Ishikawa (cell line): ENCODE measurements at regions not wholly inside any gene's neighbourhood (a gene's known extent, or its start where the extent isn't known, plus 50 kb on each side); places are given as distances from the start of the nearest gene placed in this dataset.

Source experiments
- CEBPB ChIP-seq: IDR thresholded peaks from 2 replicates; pipeline ENCODE4 v1.6.1; 2012
- CREB1 ChIP-seq: IDR thresholded peaks from 2 replicates; pipeline ENCODE4 v1.6.1; 2012; ENCODE audit warnings: low read depth
- EGR1 ChIP-seq: IDR thresholded peaks from 2 replicates; pipeline ENCODE4 v1.6.1; 2012
- EP300 ChIP-seq: IDR thresholded peaks from 2 replicates; pipeline ENCODE4 v1.6.1; 2012; ENCODE audit warnings: borderline replicate concordance
- FOXM1 ChIP-seq: IDR thresholded peaks from 2 replicates; pipeline ENCODE4 v1.6.1; 2012; ENCODE audit warnings: low read depth, borderline replicate concordance
- MAX ChIP-seq: IDR thresholded peaks from 2 replicates; pipeline ENCODE4 v1.6.1; 2012
- NFIC ChIP-seq: IDR thresholded peaks from 2 replicates; pipeline ENCODE4 v1.6.1; 2012
- RAD21 ChIP-seq: IDR thresholded peaks from 2 replicates; pipeline ENCODE4 v1.6.1; 2012; ENCODE audit warnings: low read depth
- TAF1 ChIP-seq: IDR thresholded peaks from 2 replicates; pipeline ENCODE4 v1.6.1; 2012; ENCODE audit warnings: low read depth, mild to moderate bottlenecking
- TCF12 ChIP-seq: IDR thresholded peaks from 2 replicates; pipeline ENCODE4 v1.6.1; 2012; ENCODE audit warnings: low read depth
- TEAD4 ChIP-seq: IDR thresholded peaks from 2 replicates; pipeline ENCODE4 v1.6.1; 2012
- USF1 ChIP-seq: IDR thresholded peaks from 2 replicates; pipeline ENCODE4 v1.6.1; 2012
- YY1 ChIP-seq: IDR thresholded peaks from 2 replicates; pipeline ENCODE4 v1.6.1; 2012; ENCODE audit warnings: low read depth
- ZBTB7A ChIP-seq: IDR thresholded peaks from 2 replicates; pipeline ENCODE4 v1.6.1; 2012; ENCODE audit warnings: low read depth
- TF ChIP-seq, protein P1 (sequence below): IDR thresholded peaks from 2 replicates; pipeline ENCODE4 v1.6.1; 2012; ENCODE audit warnings: low read depth, mild to moderate bottlenecking

- TF ChIP-seq CEBPB (no peak), TEAD4 (no peak)
These were observed 222.2 kb upstream of the ATP11B start for GRCh38 chr3:182570946-182571594.

DNA sequence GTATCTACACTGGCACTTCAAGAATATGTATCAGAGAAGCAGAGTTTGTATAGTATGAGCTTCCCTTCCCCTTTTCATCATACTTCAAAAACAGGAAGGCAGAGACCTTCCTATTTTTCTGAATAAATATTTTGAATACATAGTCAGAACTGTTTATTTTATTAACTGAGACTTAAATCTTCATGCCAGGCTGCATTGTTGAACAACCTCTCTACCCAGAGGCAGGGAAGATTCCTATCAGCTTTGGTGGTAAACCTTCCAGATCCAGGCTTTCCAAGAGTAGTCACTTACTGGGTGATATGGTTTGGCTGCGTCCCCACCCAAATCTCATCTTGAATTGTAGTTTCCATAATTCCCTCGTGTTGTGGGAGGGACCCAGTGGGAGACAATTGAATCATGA is 217.4 kb upstream of the ATP11B start:
- TF ChIP-seq CEBPB: no peak
- no peak for TF ChIP-seq EGR1
- no peak for TF ChIP-seq USF1
- TF ChIP-seq CREB1: no peak
- TF ChIP-seq EP300: no peak
- TF ChIP-seq MAX: no peak
- no peak for TF ChIP-seq RAD21
- TF ChIP-seq YY1: no peak
- TF ChIP-seq FOXM1: no peak

DNA sequence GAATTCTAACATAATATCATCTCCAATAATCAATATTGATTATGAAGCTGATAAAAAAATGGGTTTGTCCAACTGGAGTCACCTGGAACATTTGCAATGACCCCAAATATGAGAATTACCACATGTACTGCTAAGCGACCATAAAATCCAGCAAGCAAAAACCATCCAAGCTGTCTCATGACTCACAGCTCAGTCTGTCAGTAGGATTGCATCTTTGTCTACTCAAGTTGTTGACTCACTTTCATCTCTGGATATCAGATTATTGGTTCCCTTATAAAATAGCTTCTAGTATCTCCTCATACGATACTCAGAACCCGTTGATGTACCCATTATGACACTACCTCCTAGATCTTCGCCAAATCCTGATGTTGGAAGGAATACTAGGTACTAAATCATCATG is 209.8 kb upstream of the ATP11B start:
- TF ChIP-seq NFIC (no peak), YY1 (no peak), TAF1 (no peak), ZBTB7A (no peak), FOXM1 (no peak), EP300 (no peak), CREB1 (no peak), TCF12 (no peak), EGR1 (no peak), MAX (no peak), USF1 (no peak), TEAD4 (no peak), CEBPB (no peak), RAD21 (no peak)
- TF ChIP-seq, protein P1, sequence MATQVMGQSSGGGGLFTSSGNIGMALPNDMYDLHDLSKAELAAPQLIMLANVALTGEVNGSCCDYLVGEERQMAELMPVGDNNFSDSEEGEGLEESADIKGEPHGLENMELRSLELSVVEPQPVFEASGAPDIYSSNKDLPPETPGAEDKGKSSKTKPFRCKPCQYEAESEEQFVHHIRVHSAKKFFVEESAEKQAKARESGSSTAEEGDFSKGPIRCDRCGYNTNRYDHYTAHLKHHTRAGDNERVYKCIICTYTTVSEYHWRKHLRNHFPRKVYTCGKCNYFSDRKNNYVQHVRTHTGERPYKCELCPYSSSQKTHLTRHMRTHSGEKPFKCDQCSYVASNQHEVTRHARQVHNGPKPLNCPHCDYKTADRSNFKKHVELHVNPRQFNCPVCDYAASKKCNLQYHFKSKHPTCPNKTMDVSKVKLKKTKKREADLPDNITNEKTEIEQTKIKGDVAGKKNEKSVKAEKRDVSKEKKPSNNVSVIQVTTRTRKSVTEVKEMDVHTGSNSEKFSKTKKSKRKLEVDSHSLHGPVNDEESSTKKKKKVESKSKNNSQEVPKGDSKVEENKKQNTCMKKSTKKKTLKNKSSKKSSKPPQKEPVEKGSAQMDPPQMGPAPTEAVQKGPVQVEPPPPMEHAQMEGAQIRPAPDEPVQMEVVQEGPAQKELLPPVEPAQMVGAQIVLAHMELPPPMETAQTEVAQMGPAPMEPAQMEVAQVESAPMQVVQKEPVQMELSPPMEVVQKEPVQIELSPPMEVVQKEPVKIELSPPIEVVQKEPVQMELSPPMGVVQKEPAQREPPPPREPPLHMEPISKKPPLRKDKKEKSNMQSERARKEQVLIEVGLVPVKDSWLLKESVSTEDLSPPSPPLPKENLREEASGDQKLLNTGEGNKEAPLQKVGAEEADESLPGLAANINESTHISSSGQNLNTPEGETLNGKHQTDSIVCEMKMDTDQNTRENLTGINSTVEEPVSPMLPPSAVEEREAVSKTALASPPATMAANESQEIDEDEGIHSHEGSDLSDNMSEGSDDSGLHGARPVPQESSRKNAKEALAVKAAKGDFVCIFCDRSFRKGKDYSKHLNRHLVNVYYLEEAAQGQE: no peak

- TF ChIP-seq FOXM1: no peak
- no peak for TF ChIP-seq ZBTB7A
- TF ChIP-seq TEAD4: no peak
- no peak for TF ChIP-seq MAX
- TF ChIP-seq YY1: no peak
- TF ChIP-seq EGR1: no peak
- TF ChIP-seq CEBPB: no peak
- TF ChIP-seq NFIC: no peak
- no peak for TF ChIP-seq EP300
- no peak for TF ChIP-seq CREB1
- TF ChIP-seq TAF1: no peak
- no peak for TF ChIP-seq RAD21
- TF ChIP-seq USF1: no peak
- no peak for TF ChIP-seq TCF12
These were observed 207.7 kb upstream of the ATP11B start for GRCh38 chr3:182585532-182586150.

DNA sequence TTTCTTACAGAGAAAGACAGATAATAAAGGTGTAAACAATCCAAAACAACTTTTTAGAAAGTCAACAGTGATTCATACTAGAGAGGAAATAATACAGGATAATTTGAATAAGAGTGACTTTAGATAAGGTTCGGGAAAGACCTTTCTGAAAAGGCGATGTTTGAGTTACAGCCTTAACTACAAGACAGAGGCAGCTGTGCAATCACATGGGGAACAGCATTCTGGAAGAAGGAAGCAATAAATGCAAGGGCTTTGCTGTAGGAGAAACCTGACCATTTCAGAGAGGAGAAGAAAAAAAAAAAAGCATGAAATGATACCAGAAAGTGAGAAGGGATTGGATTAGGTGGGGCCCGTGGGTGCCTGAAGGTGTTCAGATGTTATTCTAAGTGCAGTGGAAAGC is 200.6 kb upstream of the ATP11B start:
- TF ChIP-seq TAF1: no peak
- TF ChIP-seq EP300: no peak
- no peak for TF ChIP-seq TCF12
- TF ChIP-seq CREB1: no peak
- TF ChIP-seq MAX: no peak
- no peak for TF ChIP-seq USF1
- TF ChIP-seq EGR1: no peak
- TF ChIP-seq, protein P1: no peak
- TF ChIP-seq NFIC: no peak
- TF ChIP-seq FOXM1: no peak
- TF ChIP-seq CEBPB: no peak
- no peak for TF ChIP-seq RAD21
- TF ChIP-seq YY1: no peak
- TF ChIP-seq TEAD4: no peak
- TF ChIP-seq ZBTB7A: no peak
